ENCODE measurements at regions not wholly inside any gene's neighbourhood (a gene's known extent, or its start where the extent isn't known, plus 50 kb on each side); places are given as distances from the start of the nearest gene placed in this dataset.
"Not testable (repeated sequence)": the region's sequence is repeated elsewhere in the genome, so short reads cannot be mapped to it uniquely, and the experiment has no call there.

GRCh38 chr5:87653242-87653641 is 240.5 kb upstream of the CCNH start:
- no peak for DNase-seq (ENCODE audit: low read depth in 2 of 2, low spot score in 1 of 2)

- DNase-seq (ENCODE audit: low read depth in 2 of 2, low spot score in 1 of 2), result no peak
Measured at GRCh38 chr5:87650284-87650683, 237.6 kb upstream of the CCNH start.

- no peak for DNase-seq (ENCODE audit: low read depth in 2 of 2, low spot score in 1 of 2)
Measured at GRCh38 chr5:87649455-87649854, 236.7 kb upstream of the CCNH start.

GRCh38 chr5:87645224-87645623 is 232.5 kb upstream of the CCNH start:
- DNase-seq (ENCODE audit: low read depth in 2 of 2, low spot score in 1 of 2), result no peak

DNA sequence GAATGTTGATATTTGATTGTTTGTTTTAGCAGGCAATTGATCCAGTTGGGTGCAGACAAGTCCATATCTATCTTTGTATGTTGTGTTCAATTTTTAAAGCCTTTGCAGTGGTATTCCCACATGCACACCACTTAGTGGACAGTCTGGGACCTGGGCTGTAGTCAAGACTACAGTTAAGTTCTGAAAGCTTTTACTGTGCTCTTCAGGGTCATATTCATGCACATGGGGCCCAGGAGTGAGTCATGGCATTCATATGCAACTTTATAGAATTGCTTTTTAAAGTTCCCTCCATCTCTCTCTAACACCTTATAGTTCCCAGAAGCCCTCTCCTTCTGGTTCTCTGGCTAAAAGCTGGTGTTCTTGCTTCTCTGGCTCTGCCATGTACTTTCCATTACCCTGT is 228.2 kb upstream of the CCNH start:
- DNase-seq (ENCODE audit: low read depth in 2 of 2, low spot score in 1 of 2), result no peak

DNA sequence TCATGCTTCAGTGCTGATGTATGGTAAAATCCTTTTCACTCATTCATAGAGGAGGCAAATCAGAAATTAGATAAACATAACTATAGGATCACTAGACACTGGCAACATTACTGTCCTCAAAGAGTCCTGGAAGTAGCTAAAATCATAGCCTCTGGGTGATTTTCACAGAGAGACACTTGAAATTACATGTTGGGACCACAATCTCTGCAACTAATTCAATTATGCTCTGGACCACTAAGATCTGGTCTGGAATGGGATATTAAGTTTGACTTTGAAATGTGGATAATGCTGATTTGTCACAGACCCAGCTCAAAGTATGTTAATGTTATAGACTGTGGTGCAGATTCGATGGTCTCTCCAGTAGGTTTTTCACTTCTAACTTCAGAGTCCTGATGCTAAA is 214.6 kb upstream of the CCNH start:
- DNase-seq (ENCODE audit: low read depth in 2 of 2, low spot score in 1 of 2), result no peak

DNA sequence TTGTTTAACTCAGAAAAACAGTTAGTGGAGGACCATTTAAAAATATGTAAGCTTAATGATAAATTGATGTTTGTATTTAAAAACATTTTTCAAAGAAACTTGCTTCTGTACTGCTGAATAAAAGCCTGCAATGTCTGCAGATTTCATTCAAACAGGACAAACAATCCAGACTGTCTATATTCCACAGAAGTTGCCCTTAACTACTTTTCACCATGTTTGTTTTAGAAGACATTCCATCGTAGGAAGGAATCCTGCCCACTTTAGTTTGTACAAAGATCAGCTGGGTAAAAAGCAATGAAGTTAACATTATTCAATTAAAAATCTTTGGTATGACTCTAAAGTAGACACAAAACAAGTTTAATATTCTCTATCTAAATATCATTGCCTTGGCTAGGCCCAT is 195.7 kb upstream of the CCNH start:
- no peak for DNase-seq (ENCODE audit: low read depth in 2 of 2, low spot score in 1 of 2)

DNA sequence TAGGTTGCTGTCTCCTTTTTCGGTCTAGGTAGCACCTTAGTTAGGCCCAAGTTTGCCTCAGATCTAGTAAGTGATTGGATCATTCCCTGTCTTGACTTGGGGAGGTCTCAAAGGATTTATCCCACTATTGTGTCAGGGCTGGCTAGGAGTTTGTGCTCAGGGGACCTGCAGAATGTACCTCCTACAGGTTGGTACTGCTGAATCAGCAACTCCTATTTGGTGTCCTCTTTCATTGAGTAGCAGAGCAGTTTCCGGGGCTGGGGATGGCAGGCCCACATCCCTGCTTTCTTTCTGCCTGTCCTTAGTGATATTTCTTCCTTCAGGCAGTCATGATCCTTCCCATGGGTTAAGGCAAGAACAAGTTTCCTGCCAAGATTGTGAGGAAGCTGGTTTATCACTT is 192.9 kb upstream of the CCNH start:
- DNase-seq (ENCODE audit: low read depth in 2 of 2, low spot score in 1 of 2), result no peak

DNA sequence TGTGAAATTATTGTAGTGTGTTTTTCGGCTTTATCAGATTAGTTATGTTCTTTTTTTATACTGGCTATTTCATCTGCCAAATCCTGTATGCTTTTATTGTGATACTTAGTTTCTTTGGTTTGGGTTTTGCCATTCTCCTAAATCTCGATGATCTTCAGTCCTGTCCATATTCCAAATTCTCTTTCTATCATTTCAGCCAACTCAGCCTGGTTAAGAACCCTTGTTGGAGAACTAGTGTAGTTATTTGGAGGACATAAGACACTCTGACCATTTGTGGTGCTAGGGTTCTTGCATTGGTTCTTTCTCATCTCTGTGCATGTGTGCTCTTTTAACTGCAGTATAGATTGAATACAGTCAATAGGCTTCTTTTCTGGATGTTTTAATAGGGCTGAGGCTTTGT is 187.0 kb upstream of the CCNH start:
- no peak for DNase-seq (ENCODE audit: low read depth in 2 of 2, low spot score in 1 of 2)

GRCh38 chr5:87598460-87598859 is 185.7 kb upstream of the CCNH start:
- no peak for DNase-seq (ENCODE audit: low read depth in 2 of 2, low spot score in 1 of 2)

DNA sequence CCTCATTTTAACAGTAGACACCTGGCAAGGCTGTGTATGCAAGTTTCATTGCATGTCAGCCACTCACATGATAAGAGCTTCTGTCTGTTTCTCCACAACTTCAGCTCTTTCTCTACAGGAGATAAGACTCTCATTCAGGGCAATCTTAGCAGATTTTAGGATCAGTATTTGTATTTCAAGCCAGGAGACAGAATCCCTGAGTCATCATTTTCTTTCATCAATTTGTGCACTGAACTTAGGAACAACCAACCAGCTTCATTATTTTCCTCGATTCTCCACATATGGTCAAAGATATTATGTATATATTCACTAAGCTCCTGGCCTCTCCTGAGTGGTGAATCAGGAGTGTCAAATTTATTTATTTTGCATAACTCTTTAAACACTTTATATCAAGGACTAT is 181.8 kb upstream of the CCNH start:
- DNase-seq (ENCODE audit: low read depth in 2 of 2, low spot score in 1 of 2), result no peak

GRCh38 chr5:87589587-87589986 is 176.9 kb upstream of the CCNH start:
- DNase-seq (ENCODE audit: low read depth in 2 of 2, low spot score in 1 of 2), result no peak

DNA sequence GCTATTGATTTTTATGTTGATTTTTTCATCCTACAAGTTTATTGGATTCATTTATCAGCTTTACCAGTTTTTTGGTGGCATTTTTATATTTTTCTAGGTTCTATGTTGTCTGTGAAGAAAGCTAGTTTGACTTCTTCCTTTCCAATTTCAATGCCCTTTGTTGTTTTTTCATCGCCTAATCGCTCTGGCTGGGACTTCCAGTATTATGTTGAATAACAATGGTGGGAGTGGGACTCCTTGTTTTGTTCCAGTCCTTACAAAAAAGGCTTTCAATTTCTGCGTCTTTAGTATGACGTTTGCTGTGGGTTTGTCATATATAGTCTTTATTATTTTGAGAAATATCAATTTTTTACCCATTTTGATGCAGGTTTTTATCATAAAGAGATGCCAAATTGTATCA is 175.6 kb upstream of the CCNH start:
- no peak for DNase-seq (ENCODE audit: low read depth in 2 of 2, low spot score in 1 of 2)

DNA sequence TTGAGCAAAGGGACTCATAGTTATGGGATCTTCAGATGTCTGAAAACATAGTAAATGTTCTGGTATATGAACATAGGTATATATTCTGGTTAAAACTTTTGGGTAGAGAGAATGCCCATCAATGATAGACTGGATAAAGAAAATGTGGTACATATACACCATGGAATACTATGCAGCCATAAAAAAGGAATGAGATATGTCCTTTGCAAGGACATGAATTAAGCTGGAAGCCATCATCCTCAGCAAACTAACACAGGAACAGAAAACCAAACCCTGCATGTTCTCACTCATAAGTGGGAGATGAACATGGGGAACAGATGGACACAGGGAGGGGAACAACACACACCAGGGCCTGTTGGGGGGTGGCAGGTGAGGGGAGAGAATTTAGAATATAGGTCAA is 171.0 kb upstream of the CCNH start:
- DNase-seq (ENCODE audit: low read depth in 2 of 2, low spot score in 1 of 2), result not testable (repeated sequence)

DNA sequence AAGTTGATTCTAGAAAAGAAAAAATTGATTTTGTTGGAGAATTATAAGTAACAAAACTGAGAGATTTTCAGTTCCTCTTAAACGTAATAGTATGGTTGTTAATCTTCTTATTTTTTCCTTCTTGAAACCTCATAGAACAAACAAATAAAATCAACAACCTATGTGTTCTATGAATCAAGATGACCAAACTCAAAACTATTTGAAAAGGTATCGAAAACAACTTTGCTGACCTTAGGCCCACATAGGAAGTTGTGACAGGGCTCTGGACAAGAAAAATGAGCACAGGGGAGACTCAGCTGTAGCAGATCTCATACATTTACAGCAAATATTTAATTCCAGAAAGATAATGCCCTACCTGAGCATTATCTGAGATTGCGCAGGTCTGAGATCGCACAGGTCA is 169.4 kb upstream of the CCNH start:
- no peak for DNase-seq (ENCODE audit: low read depth in 2 of 2, low spot score in 1 of 2)

DNA sequence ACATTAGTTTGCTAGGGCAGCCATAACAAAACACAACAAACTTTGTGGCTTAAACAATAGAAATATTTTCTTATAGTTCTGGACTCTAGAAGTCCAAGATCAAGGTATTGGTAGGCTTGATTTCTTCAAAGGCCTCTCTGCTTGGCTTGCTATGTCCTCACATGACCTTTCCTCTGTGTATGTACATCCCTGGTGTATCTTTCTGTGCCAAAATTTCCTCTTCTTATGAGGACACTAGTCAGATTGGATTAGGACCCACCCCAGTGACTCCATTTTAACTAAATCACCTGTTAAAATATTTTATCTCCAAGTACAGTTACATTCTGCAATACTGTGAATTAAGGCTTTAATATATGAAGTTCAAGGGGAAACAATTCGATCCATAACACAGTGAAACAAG is 168.9 kb upstream of the CCNH start:
- no peak for DNase-seq (ENCODE audit: low read depth in 2 of 2, low spot score in 1 of 2)

GRCh38 chr5:87579678-87580077 is 166.9 kb upstream of the CCNH start:
- no peak for DNase-seq (ENCODE audit: low read depth in 2 of 2, low spot score in 1 of 2)

GRCh38 chr5:87576867-87577266 is 164.1 kb upstream of the CCNH start:
- DNase-seq (ENCODE audit: low read depth in 2 of 2, low spot score in 1 of 2), result no peak

DNA sequence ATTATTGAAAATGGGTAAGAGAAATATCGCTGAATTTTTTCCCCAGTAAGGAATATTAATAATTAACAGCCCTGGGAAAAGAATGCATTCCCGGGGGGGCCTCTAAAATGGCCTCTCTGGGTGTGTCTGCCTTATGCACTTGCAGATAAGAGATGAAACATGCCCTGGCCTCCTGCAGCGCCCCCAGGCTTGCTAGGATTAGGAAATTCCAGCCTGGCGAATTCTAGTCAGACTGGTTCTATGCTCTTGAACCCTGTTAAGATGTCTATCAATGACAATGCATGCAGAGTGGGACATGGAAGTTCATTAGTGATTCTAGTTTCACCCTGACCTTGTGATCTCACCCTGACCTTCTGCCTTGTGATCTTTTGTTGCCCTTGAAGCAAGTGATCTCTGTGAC is 163.6 kb upstream of the CCNH start:
- not testable (repeated sequence) for DNase-seq (ENCODE audit: low read depth in 2 of 2, low spot score in 1 of 2)

DNA sequence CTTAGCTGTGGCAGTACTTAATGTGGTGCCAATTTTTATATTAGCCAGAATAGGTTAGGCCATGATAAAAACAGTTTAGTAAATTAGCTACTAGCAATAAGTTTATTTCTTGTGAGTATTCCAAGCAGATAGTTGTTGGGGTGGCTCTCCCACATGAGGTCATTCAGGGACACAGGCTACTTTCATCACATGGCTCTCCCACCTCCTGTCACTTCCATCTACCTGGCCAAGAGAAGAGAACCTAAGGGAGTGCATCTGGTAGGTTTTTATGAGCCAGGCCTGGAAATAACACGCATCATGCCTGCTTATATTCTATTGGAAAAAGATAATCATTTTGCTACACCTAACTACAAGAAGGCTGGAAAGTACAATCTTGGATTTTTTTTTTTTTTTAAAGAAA is 161.4 kb upstream of the CCNH start:
- DNase-seq (ENCODE audit: low read depth in 2 of 2, low spot score in 1 of 2), result no peak

- no peak for DNase-seq (ENCODE audit: low read depth in 2 of 2, low spot score in 1 of 2)
Measured at GRCh38 chr5:87572611-87573010, 159.9 kb upstream of the CCNH start.

DNA sequence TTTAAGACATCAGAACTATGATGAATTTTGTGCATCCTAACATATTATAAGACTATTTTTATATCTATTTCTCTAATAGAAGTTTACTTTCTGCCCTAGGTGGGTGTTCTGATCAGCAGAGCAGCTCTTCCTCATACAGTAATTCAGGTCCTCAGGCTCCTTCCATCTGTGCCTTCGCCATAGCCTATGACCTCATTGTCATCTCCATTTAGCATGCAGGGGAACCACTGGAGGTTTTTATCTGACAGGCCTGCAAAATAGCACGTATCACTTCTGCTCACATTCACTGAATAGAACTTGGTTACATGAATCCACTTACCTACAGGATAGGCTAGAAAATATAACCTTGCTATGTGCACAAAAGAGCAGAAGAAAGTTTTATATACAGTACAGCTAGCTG is 159.4 kb upstream of the CCNH start:
- DNase-seq (ENCODE audit: low read depth in 2 of 2, low spot score in 1 of 2), result no peak

GRCh38 chr5:87570366-87570765 is 157.6 kb upstream of the CCNH start:
- no peak for DNase-seq (ENCODE audit: low read depth in 2 of 2, low spot score in 1 of 2)

- DNase-seq (ENCODE audit: low read depth in 2 of 2, low spot score in 1 of 2), result no peak
Measured at GRCh38 chr5:87562068-87562467, 149.3 kb upstream of the CCNH start.

Data from stimulated activated CD8-positive, alpha-beta memory T cell treated with anti-CD3 and anti-CD28 coated beads, Interleukin-4, amount 100 ng/mL, for 1 hour (primary cell).